Skin epidermis (tissue), 12 donors: ENCODE measurements at regions not wholly inside any gene's neighbourhood (a gene's known extent, or its start where the extent isn't known, plus 50 kb on each side); places are given as distances from the start of the nearest gene placed in this dataset.
"Not testable (repeated sequence)": the region's sequence is repeated elsewhere in the genome, so short reads cannot be mapped to it uniquely, and the experiment has no call there.

Source experiments
- H3K27ac ChIP-seq, 21 experiments: fragments of 200-600 bp; sonication (generic) in 11 of 21; one replicate each; pipeline ENCODE4 v1.5.0; 2020; ENCODE audit warnings: mild to moderate bottlenecking in 3 of 21, inconsistent platforms in 2 of 21, moderate library complexity in 2 of 21
- H3K4me3 ChIP-seq, 7 experiments: fragments of 200-600 bp; sonication (generic) in 2 of 7; one replicate each; pipeline ENCODE4 v1.5.0; 2020; ENCODE audit warnings: inconsistent platforms in 2 of 7, mild to moderate bottlenecking in 2 of 7, moderate library complexity in 1 of 7

- Histone ChIP-seq H3K4me3 (no peak overlapping the region), H3K27ac (no peak overlapping the region)
Measured at GRCh38 chr11:37456746-37457145, 858.7 kb upstream of the RAG2 start.

DNA sequence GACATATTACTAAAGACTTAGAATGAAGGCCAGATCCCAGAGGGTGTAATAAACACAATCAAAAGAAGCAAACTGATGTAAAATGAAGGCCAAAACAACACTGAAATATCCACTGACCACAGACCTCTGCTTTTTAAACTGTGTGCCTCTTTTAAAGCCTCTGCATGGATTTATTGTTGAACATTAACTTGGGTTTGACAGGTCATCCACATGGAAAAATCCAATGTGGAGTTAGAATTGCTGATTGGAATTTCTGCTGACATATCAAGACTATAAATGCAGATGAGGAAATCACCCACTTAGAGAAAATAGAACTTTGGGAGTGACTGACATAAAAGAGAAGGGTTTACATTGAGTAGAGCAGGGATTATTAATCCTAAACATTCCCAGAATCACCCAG lies 853.9 kb upstream of the RAG2 start:
- no peak overlapping the region for H3K27ac ChIP-seq
- H3K4me3 ChIP-seq: no peak overlapping the region

DNA sequence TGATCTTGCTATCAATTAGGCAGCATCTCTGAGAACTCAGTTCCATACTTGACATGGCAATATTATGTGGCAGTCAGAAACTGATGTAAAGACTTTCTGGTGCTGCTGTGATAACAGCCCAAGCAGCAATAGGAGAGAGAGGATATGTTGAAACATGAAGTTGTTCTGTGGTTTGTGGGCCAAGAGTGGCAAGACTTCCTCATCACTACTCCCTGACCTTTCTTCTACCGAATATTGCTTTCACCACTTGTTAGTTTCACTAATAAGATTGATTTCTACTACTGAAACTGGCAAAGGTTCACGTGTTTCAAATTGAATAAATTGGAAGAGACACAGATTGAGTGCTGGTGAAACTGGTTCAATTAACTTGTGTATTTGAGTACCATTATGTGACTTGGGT lies 852.6 kb upstream of the RAG2 start:
- Histone ChIP-seq H3K27ac (no peak overlapping the region), H3K4me3 (no peak overlapping the region)

DNA sequence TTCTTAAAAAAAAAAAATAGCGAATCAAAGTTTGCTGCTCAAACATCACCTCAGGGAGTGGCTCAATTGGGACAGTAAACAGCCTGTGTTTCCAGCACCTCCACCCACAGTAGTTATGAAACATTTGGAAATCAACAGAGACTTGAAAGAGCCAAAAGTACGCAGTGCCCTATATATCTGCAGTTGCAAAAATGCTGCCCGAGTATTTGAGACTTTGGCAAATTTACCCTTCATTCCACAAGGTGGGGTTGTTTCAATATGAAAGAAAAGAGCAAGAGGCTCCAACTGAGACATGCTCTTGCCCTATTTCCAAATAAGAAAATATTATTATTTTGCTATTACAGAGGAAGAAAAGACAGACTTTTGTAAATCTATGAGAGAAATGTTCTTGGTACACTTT lies 851.1 kb upstream of the RAG2 start:
- no peak overlapping the region for H3K4me3 ChIP-seq
- no peak overlapping the region for H3K27ac ChIP-seq

GRCh38 chr11:37442576-37442975 lies 844.5 kb upstream of the RAG2 start:
- Histone ChIP-seq H3K27ac (no peak overlapping the region), H3K4me3 (no peak overlapping the region)

- H3K4me3 ChIP-seq, H3K27ac ChIP-seq: not testable (repeated sequence)
Measured at GRCh38 chr11:37431633-37432230, 833.7 kb upstream of the RAG2 start.

- not testable (repeated sequence) for H3K27ac ChIP-seq, H3K4me3 ChIP-seq
Measured at GRCh38 chr11:37430966-37431632, 833.1 kb upstream of the RAG2 start.

- Histone ChIP-seq H3K27ac (no peak overlapping the region), H3K4me3 (no peak overlapping the region)
Measured at GRCh38 chr11:37422511-37422910, 824.5 kb upstream of the RAG2 start.

- Histone ChIP-seq H3K4me3 (no peak overlapping the region), H3K27ac (no peak overlapping the region)
Measured at GRCh38 chr11:37411289-37411688, 813.3 kb upstream of the RAG2 start.

- H3K4me3 ChIP-seq: no peak overlapping the region
Measured at GRCh38 chr11:37409124-37409523, 811.1 kb upstream of the RAG2 start.

GRCh38 chr11:37407461-37407860 lies 809.4 kb upstream of the RAG2 start:
- no peak overlapping the region for H3K27ac ChIP-seq
- no peak overlapping the region for H3K4me3 ChIP-seq

More at GRCh38 chr11:37409124-37409523, 811.1 kb upstream of the RAG2 start:
- H3K27ac ChIP-seq: no peak overlapping the region

DNA sequence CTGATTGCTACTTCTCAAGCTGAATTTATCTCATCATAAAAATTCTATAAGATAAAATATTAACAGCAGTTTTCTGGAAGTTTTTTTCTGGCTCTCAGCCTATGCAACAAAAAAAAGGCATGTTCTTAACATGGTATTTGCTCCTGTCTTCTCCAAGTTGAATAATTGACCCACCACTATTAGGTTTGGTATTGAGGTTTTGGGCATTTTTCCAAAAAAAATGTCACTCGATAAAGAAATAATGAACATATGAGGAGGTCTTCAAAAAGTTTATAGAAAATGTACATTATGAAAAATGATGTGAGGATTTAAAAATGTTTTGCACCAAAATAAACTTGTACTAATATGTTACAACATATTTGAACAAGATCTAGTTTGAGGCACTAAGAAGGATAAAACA lies 808.6 kb upstream of the RAG2 start:
- H3K27ac ChIP-seq: no peak overlapping the region
- H3K4me3 ChIP-seq: no peak overlapping the region

- Histone ChIP-seq H3K4me3 (no peak overlapping the region), H3K27ac (no peak overlapping the region)
Measured at GRCh38 chr11:37404231-37404630, 806.2 kb upstream of the RAG2 start.

DNA sequence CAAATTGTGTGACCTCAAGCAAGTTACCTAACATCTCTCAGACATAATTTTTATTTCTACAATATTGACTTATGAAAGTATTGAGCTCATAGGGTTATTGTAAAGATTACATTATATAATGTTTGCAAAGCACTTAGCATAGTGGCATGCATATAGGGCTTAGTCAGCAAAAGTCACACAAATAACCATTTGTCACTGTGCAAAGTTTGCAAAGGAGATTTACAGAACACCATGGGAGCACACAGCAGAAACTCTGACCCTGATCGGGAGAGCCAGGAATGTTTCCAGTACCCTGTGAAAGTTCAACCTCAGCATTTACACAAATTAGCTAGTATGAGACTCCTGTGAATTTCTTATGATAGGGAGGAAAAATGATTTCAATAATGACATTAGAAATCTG lies 804.6 kb upstream of the RAG2 start:
- Histone ChIP-seq H3K27ac (no peak overlapping the region), H3K4me3 (no peak overlapping the region)

DNA sequence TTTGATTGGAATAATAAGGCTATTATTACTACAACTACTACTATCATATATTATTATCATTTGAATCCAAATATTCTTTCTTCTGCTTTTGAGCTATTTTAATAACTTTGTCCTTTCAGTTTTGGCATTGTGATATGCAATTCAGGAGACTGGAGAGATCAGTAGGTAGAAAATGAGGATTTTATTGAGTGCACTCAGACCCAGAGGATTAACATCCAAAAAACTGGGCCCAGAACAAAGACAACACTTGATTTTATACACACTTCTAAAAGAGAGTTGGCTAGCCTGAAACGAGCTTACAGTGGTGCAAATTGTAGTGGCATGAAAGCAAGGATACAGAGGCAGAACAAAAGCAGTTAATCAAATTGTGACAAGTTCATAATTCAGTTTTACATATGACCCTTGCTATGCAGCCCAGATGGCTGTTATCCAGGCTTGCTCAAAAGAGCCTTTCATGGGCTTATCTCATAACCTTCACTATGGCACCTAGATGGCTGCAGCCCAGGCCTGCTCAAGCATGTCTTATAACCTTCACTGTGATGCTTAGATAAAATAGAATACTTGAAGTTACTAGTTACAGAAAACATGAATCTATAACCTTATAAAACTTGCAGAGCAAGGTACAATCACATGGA lies 796.3 kb upstream of the RAG2 start:
- Histone ChIP-seq H3K4me3 (no peak overlapping the region), H3K27ac (no peak overlapping the region)

DNA sequence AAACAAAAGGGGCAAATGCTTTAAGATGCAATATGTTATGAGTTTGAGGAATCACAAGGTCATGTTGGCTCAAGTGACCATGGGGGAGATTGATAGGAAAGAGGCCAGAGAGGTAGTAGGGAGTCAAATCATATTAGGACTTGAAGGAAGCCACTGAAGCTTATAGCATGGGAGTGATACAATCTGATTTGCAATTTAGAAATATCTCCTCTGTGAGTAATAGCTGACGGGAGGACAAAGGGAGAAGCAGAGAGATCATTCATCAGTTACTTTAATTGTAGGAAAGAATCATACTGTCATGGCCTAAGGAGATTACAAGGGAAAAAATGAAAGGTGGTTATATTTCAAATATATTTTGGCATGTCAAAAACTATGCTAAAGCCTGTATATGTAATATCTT lies 793.6 kb upstream of the RAG2 start:
- Histone ChIP-seq H3K4me3 (no peak overlapping the region), H3K27ac (no peak overlapping the region)

DNA sequence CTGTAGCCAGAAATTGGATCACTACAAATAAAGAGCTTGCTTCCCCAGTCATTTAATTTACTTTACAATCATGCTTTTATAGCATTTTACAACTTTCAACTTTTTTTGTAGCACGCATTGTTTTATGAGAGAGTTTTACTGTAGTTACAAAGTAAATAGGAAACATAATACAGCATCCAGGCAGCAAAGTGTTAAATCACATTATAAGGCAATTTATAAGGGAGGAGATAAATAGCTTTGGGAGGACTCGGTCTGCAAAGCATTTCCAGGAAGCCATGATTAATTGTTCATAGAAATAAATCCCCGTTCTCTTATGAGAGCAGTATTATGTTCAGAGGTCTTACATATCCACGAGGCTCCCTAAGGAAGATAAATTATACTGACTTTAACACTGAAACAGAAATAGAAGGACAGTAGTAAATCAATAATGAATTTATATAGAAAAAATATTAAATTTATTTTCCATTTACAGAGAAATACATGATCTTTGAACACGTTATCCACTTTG lies 792.6 kb upstream of the RAG2 start:
- Histone ChIP-seq H3K4me3 (no peak overlapping the region), H3K27ac (no peak overlapping the region)

DNA sequence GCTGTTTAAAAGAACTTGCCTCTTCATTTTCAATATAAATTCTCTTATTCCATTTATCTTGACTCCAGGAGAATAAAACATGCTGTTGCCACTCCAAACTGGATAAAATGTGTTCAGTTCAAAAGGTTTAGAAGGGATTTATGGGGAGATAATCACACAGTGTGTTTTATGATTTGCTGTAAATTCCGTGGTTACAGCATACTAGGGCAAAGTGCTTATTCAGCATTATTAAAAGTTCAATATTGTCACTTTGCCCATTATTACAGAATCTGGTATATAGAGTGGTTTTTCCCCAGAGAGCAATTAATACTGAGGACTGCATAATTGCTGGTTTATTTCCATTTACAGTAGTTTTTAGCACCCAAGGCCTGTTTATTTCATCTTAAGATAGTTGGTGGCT lies 780.9 kb upstream of the RAG2 start:
- no peak overlapping the region for H3K4me3 ChIP-seq

DNA sequence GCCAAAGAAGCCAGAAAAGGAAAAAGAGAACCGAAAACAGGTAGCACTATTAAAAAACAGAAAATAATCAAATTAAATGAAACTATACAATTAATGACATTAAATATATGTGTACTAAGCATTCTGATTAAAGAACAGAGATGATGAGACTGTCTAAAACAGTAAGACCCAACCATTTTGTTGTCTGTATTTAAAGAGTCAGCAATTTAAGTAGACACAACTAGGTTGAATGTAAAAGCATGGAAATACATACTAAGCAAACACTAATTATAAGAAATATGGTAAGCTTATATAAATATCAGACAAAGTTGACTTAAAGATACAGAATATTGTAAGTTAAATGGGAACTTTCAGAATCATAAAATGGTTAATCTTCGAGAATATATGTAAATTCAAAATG lies 774.6 kb upstream of the RAG2 start:
- no peak overlapping the region for H3K4me3 ChIP-seq
- no peak overlapping the region for H3K27ac ChIP-seq

More for the DNA sequence above, 780.9 kb upstream of the RAG2 start:
- no peak overlapping the region for H3K27ac ChIP-seq

GRCh38 chr11:37371346-37371970 lies 773.4 kb upstream of the RAG2 start:
- no peak overlapping the region for H3K4me3 ChIP-seq

GRCh38 chr11:37370817-37371216 lies 772.8 kb upstream of the RAG2 start:
- H3K27ac ChIP-seq: no peak overlapping the region
- no peak overlapping the region for H3K4me3 ChIP-seq

More at GRCh38 chr11:37371346-37371970, 773.4 kb upstream of the RAG2 start:
- H3K27ac ChIP-seq: no peak overlapping the region
